HUES6 (cell line): ENCODE measurements at regions not wholly inside any gene's neighbourhood (a gene's known extent, or its start where the extent isn't known, plus 50 kb on each side); places are given as distances from the start of the nearest gene placed in this dataset.

Experiments
- H3K27ac ChIP-seq: 2 replicates; pipeline ENCODE4 v1.7.0; 2013; ENCODE audit warnings: low read depth, mild to moderate bottlenecking, low read length, inconsistent platforms
- H3K27me3 ChIP-seq: 2 replicates; pipeline ENCODE4 v1.6.1; 2013; ENCODE audit warnings: low read length; ENCODE audit not compliant: control insufficient read depth, insufficient read depth
- H3K36me3 ChIP-seq: 2 replicates; pipeline ENCODE4 v1.6.1; 2013; ENCODE audit warnings: low read length; ENCODE audit not compliant: control insufficient read depth, insufficient read depth
- H3K4me1 ChIP-seq: 2 replicates; pipeline ENCODE4 v1.6.1; 2013; ENCODE audit warnings: low read length; ENCODE audit not compliant: control insufficient read depth, insufficient read depth
- H3K4me3 ChIP-seq: 2 replicates; pipeline ENCODE4 v1.5.1; 2013; ENCODE audit warnings: low read depth, low read length
- H3K9ac ChIP-seq: one replicate; pipeline ENCODE4 v1.6.1; 2013; ENCODE audit warnings: mild to moderate bottlenecking, low read length
- H3K9me3 ChIP-seq: 2 replicates; pipeline ENCODE4 v1.6.1; 2013; ENCODE audit warnings: low read depth, low read length; ENCODE audit not compliant: control insufficient read depth, insufficient read depth

DNA sequence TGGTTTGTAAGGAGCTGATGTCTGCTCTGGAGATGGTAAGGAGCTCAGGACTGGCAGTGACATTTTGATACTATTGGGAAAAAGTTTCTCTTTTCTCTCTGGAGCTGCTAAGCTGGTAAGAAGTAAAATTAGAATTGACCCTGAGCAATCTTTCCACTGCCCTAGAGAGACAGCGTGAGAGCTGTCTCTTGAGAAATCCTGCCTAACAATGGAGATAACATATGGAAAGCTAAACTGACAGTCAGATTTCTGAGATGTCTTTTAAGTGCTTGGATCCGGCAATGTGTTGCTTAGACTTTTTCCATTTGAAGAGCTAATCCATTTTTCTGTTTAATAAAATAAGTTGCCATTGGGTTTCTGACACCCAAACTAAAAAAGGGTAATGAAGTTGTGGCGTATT lies 302.4 kb downstream of the KCNS3 start:
- Histone ChIP-seq H3K9me3 (no peaks in the 10 kb centered on the region), H3K27me3 (no peaks in the 10 kb centered on the region), H3K36me3 (no peaks in the 10 kb centered on the region), H3K27ac (no peak overlapping the region), H3K9ac (no peak overlapping the region), H3K4me3 (no peak overlapping the region), H3K4me1 (no peaks in the 10 kb centered on the region)

DNA sequence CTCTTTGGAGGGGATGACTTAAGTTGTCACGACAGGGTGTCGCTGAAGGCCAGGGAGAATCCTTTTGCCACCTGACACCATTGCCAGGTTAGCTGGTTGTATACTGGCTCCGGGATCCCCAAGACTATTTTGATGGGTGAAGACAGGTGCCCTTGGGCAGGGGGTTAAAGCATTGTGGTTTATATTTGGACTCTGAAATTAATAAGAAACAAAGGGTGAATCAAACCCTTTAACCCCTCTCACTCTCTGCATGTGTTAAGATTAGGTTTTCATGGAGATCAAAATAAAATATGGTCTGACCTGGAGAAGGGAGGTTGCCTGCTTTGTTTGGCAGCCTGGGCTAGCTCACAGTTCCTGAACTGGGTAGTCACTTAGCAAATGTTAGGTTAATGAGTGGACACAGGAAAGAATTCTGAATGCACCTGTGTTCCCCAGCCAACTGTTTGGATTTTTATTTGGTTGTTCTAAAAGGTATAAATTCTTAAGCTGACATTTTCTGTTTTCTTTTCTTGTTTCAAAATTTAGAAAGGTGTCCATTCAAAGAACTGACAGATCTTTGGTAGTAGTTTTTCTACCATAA lies 301.7 kb downstream of the KCNS3 start:
- Histone ChIP-seq H3K36me3 (no peaks in the 10 kb centered on the region), H3K9me3 (no peaks in the 10 kb centered on the region), H3K27me3 (no peaks in the 10 kb centered on the region), H3K9ac (no peak overlapping the region), H3K27ac (no peak overlapping the region), H3K4me1 (no peaks in the 10 kb centered on the region), H3K4me3 (no peak overlapping the region)

DNA sequence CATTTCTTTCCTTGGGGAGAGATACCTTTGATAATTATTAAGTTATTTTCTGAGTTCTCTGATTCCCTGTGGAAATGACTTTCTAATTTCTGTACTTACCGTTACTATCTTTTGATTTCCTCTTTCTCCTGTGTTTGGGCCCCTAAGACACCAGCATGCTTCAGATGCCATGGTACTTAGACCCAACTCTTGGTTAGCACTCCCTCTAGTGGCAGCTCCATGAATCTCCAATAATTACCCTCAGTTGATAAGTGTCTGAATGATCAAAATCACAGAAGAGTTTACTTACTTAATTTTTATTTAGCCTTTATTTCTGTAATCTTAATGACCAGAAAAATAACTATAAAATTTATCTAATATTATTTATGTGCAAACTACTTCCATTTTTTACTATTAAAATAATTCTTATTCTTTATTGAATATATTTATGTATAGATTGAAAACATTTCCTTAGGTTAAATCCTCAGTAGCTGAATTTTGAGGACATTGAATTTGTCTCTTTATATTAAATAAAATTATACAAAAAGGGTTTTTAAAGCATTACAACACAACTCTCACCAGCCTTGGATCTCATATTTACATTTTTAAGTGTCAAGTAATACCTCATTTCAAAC lies 300.4 kb downstream of the KCNS3 start:
- Histone ChIP-seq H3K36me3 (no peaks in the 10 kb centered on the region), H3K9me3 (no peaks in the 10 kb centered on the region), H3K4me1 (no peaks in the 10 kb centered on the region), H3K4me3 (no peak overlapping the region), H3K9ac (no peak overlapping the region), H3K27me3 (no peaks in the 10 kb centered on the region), H3K27ac (no peak overlapping the region)

DNA sequence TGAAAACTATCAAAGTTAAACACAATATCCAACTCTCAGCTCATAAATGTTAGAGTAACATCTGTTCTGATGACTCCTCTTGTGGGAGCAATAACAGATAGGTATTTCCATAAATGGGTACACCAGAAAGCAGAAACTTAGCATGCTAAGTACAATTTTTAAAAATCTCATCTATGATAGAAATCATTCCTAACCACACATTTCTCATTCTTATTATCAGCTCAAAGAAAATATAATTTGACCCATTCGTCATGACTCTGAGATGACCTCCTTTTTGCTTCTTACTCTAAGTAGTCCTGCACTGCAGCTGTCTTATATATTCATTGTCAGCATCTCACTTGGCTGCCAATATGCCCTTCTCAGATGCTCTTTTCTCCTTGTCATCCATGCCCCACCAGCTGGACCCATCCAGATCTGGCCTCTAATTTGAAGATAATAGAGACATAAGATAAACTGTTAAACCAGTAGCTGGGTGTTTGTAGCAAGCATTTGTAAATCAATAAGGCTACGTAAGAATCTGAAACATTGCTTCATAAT lies 298.3 kb downstream of the KCNS3 start:
- no peak overlapping the region for H3K4me3 ChIP-seq
- H3K9ac ChIP-seq = no peak overlapping the region
- no peak overlapping the region for H3K27ac ChIP-seq
- no peaks in the 10 kb centered on the region for H3K9me3 ChIP-seq
- no peaks in the 10 kb centered on the region for H3K27me3 ChIP-seq
- no peaks in the 10 kb centered on the region for H3K4me1 ChIP-seq
- no peaks in the 10 kb centered on the region for H3K36me3 ChIP-seq

DNA sequence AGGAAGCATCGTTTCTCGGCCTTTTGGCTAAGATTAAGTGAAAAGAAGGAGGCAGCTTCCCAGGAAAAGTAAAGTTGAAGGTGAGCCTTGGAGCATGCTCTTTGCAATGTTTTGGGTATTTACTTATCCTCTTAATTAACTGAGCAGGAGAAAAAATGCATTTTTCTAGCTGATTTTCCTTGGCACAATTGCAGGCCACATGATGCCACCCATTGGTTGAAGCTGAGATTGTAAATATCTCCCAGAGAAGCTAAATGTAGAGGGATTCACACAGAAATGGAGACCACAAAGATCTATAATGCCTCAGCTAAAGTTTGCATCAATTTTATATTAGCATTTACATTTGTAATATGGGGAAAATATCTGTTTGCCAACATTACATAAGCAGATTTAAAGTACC lies 294.1 kb downstream of the KCNS3 start:
- Histone ChIP-seq H3K4me1 (no peaks in the 10 kb centered on the region), H3K27me3 (no peaks in the 10 kb centered on the region), H3K9me3 (no peaks in the 10 kb centered on the region), H3K36me3 (no peaks in the 10 kb centered on the region), H3K27ac (no peak overlapping the region), H3K9ac (no peak overlapping the region), H3K4me3 (no peak overlapping the region)

DNA sequence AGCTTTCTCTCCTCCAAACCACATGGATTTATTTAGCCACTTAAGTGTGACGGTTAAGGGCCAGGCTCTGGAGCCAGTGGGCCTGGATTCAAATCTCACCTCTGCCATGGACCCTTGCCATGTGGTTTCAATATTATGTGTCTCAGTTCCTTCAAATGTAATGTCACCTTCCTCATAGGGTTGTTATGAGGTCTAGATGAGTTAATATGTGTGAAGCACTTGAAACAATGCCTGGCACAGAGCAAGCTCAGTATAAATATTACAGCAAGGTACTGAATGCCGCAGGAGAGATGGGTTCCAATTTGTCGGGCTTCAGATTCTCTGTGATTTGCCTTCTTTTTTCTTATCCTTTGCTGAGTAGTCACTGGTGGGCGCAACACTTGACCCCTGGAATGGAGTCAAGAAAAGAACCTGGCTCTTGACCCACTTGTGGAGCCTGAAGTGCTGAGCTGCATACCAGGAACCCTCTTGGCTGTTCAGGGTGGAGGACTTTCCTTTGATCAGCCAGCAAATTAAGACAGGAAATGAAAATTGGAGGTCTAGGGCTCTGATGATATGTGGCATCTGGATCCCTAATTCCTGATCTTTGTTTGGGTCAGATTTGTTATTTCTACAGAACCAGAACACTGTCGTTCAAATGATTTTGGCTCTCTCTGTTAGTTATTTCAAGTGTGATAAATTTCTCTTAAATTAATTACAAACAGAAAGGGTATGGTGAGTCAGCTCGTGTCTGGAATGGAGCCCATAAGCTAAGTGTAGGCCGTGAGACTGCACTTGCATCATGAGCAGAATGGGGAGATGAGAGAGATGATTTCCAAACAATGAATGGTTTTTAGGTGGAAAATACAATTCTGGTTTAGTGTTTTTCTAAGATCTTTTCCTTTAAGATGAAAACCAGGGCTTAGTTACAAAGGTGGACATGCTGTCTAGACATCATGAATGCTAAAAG lies 293.0 kb downstream of the KCNS3 start:
- no peaks in the 10 kb centered on the region for H3K27me3 ChIP-seq
- H3K9ac ChIP-seq = no peak overlapping the region
- no peaks in the 10 kb centered on the region for H3K9me3 ChIP-seq
- no peak overlapping the region for H3K27ac ChIP-seq
- H3K4me1 ChIP-seq = no peaks in the 10 kb centered on the region
- H3K36me3 ChIP-seq = no peaks in the 10 kb centered on the region
- H3K4me3 ChIP-seq = no peak overlapping the region

DNA sequence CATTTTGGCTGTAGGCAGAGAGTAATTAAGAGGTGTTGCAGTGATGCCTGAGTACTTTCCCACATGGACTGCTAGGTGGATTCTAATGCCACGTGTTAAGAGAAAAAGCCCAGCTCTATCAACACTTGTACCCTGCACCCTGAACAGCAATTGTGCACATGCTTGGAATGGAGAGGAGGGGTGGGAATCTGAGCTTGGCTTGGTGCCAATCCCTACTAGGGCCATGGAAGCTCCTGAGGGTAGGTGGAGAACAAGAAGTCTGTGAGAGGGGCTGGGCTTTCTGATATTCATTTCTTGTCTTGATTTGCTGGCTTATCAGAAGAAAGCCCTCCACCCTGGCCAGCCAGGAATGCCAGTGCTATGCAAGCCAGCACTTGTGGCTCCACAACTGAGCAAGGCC lies 292.2 kb downstream of the KCNS3 start:
- Histone ChIP-seq H3K36me3 (no peaks in the 10 kb centered on the region), H3K4me3 (no peak overlapping the region), H3K9ac (no peak overlapping the region), H3K27ac (no peak overlapping the region), H3K4me1 (no peaks in the 10 kb centered on the region), H3K9me3 (no peaks in the 10 kb centered on the region), H3K27me3 (no peaks in the 10 kb centered on the region)

DNA sequence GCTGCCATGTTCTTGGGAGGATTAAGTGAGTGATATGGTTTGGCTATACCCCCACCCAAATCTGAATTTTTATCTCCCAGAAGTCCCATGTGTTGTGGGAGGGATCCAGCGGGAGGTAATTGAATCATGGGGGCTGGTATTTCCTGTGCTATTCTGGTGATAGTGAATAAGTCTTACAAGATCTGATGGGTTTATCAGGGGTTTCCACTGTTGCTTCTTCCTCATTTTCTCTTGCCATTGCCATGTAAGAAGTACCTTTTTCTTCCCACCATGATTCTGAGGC lies 291.4 kb downstream of the KCNS3 start:
- Histone ChIP-seq H3K9me3 (no peaks in the 10 kb centered on the region), H3K27me3 (no peaks in the 10 kb centered on the region), H3K9ac (no peak overlapping the region), H3K4me1 (no peaks in the 10 kb centered on the region), H3K4me3 (no peak overlapping the region), H3K27ac (no peak overlapping the region), H3K36me3 (no peaks in the 10 kb centered on the region)

DNA sequence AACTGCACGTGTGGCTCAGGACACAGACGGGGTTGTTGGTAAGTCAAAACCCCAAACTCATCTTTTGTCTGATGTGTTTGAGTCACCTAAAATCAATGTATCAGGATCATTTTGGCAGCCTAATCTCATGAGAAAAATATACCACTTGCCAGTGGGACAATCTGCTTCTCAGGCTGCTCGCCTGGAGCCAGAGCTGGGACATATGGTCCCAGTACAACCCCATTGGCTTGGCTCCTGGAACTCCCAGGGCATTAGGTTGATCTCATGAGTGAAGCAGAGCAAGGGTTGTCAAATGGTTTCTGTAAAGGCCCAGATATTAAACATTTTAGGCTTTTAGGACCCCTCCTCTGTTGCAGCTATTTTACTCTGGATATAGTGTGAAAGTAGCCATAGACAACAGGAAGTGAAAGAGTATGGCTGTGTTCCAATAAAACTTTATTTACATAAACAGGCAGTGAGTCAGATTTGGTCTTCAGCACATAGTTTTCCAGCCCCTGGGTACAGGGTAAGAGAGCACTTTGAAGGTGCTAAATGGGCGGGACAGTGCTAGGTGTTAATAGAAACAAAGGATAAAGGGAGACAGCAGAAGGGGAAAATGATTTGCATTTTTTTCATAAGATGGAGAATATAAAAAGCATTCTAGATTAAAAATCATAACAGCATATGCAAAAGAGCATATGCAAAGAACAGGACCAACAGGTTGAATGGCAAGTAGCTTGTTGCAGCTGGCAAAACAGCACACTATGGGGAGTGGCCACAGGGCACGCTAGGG lies 290.8 kb downstream of the KCNS3 start:
- H3K4me1 ChIP-seq = no peaks in the 10 kb centered on the region
- no peak overlapping the region for H3K9ac ChIP-seq
- H3K27ac ChIP-seq = no peak overlapping the region
- H3K9me3 ChIP-seq = no peaks in the 10 kb centered on the region
- H3K4me3 ChIP-seq = no peak overlapping the region
- no peaks in the 10 kb centered on the region for H3K27me3 ChIP-seq
- H3K36me3 ChIP-seq = no peaks in the 10 kb centered on the region

DNA sequence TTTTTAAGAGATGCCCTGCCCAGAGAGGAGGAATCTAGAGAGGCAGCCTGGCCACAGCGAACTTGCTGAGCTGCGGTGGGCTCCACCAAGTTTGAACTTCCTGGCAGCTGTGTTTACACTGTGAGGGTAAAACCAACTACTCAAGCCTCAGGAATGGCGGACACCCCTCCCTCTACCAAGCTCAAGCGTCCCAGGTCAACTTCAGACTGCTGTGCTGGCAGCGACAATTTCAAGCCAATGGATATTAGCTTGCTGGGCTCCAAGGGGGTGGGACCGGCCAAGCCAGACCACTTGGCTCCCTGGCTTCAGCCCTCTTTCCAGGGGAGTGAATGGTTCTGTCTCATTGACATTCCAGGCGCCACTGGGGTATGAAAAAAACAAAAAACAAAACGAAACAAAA lies 289.4 kb downstream of the KCNS3 start:
- H3K9ac ChIP-seq = no peak overlapping the region
- no peaks in the 10 kb centered on the region for H3K4me1 ChIP-seq
- H3K9me3 ChIP-seq = no peaks in the 10 kb centered on the region
- no peak overlapping the region for H3K27ac ChIP-seq
- H3K36me3 ChIP-seq = no peaks in the 10 kb centered on the region
- H3K27me3 ChIP-seq = no peaks in the 10 kb centered on the region
- H3K4me3 ChIP-seq = no peak overlapping the region
